GM18505 (cell line): ENCODE measurements at regions not wholly inside any gene's neighbourhood (a gene's known extent, or its start where the extent isn't known, plus 50 kb on each side); places are given as distances from the start of the nearest gene placed in this dataset.

Source experiments
- ATAC-seq: cut with Tn5 transposase; IDR thresholded peaks from one replicate; pipeline ENCODE4 v1.9.1; 2021; ENCODE audit not compliant: unreplicated experiment
- POLR2A ChIP-seq: IDR thresholded peaks from 4 replicates; pipeline ENCODE4 v1.6.1; 2011; ENCODE audit warnings: borderline replicate concordance; ENCODE audit not compliant: insufficient read depth, insufficient read length; ENCODE audit errors: extremely low read depth

DNA sequence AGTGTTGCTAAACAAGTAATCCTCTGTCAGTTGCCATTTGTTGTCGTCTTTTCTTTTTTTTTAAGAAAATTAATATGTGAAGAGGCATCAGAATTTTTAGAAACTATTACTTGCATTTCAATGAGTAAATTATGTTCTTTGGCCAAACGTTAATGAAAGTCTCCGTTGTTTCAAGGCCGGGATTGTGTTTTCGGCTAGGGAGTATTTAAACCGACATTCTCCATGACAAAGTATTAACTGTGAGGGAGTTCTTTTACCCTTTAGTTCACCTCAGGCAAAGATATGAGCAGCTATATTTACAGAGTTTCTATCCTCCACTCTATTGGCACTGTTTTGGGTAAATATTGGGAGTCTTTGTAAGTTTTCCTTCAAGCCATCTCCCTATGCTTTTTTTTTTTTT is 668.9 kb downstream of the METTL15 start:
- no peak for ATAC-seq
- TF ChIP-seq POLR2A = no peak

DNA sequence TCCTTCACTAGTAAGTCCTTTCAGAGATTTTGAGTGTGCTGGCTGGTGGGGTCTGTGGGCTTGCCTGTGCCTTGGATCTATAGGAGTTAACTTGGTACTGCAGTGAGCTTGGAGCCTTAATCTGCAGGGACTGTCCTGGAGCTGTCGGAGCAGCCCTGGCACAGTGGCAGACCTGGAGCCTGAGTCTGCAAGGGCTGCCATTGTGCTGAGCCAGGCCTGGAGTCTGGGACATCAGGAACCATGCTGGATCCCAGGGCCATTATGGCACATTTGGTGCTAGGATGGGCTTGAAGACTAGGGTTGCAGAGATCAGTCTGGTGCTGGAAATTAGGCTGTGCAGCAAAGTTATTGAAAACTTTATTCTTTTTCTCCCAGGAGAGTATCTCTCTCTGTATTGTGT is 665.4 kb downstream of the METTL15 start:
- no peak for TF ChIP-seq POLR2A
- no peak for ATAC-seq

- ATAC-seq = no peak
- no peak for TF ChIP-seq POLR2A
Measured at GRCh38 chr11:28770806-28771205, 662.6 kb downstream of the METTL15 start.

- ATAC-seq = no peak
- TF ChIP-seq POLR2A = no peak
Measured at GRCh38 chr11:28767574-28767973, 659.4 kb downstream of the METTL15 start.

DNA sequence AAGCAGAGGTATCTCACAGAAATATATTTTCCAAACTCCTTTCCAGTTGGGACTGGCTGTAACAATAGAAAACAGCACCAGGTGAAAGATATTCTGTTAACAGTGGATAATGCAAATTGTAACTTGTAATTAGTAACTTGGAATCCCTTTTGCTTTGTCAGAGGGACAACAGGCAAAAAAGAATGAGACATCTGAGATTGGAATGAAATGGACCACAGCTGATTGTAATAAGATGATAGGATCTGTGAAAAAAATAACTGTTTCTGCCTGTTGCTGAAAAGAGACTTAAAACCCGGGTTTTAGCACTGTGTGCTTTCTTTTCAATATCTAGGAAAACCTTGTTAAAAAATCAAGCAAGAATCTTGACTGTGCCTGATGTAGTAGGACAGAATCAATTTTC is 655.7 kb downstream of the METTL15 start:
- TF ChIP-seq POLR2A = no peak
- ATAC-seq = no peak

DNA sequence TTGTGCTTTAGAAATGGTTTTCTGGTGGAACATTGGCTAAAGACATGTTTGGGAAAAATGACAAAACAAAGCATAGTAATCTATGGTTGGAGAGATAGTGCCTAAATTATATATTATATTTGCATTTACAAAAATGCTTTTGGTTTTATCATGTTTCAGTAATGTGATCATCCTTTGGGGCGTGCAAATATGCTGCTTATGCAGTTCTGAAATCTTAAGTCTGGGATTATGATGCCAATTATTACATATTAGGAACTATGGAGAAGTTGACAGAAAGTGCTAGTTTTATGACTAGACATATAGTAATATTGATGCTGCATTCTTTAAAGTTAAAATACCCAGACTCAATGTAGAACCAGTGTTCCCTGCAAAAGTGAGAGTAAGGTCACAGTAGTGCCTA is 655.0 kb downstream of the METTL15 start:
- no peak for ATAC-seq
- no peak for TF ChIP-seq POLR2A

DNA sequence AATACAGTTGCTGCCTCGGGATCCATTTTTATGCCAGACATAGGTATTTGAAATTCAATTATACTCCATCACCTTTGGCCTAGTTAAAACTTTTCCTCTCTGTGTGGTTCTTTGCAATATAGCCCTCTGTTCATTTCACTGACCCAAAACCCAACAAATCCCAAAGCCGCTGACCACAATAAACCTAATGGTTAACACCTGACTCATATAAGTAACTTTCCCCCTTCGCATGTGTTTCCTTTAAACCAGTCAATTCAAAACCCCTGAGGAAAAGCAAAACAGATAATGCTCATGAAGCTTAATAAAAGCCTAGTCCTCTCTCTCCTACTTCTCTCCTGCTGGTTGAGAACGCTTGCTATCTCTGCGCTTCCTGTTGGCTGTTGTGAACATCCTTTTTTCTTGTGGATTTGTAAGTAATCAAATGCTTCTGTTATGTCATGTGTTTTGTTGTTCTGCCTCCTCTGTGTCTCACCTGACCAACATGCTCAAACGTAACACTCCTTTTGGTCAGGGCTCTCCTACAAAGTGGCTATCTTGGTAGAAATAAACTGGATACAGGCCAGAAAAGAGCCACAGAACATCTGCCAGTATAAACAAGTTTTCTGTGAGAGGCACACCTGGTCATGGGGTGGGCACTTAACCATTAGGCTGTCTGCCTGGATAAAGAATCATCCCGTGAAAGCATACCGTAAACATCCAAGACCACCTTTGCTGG is 652.6 kb downstream of the METTL15 start:
- no peak for ATAC-seq
- no peak for TF ChIP-seq POLR2A

- ATAC-seq = no peak
- no peak for TF ChIP-seq POLR2A
Measured at GRCh38 chr11:28759311-28759710, 651.1 kb downstream of the METTL15 start.

DNA sequence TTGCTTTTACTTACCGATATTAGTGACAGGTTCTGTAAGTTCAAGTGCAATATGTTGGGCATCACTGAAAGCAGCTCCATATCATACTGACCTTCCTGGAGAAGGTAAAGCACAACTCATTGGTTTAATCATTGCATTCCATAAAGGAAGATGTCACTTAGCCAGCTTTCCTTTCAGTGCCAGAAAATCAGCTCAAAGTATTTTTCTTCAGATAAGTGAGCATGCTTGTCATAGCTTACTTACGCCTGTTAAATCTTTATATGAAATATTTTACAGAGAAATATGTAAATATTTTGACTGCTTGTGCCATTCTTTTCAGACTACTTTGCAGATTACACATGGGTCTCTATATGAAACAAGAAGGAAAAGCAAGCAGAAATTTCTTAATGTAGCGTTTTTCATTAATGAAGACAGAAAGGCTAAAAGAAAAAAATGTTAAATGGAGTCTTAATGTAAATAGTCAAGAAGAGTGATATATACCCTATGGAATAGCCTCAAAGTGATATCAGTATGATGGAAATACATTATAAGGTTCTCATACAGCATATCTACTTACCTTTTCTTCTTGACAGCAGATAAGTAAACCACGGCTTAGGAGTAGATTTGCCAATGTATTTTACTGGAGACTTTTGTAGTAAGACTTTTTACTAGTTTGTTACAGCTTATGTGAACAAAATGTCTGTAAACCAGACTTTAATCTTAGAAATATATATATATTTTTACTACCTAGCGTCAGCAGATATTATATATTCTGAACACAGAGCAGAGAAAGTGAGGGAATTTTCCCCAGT is 649.7 kb downstream of the METTL15 start:
- ATAC-seq = no peak
- no peak for TF ChIP-seq POLR2A

GRCh38 chr11:28756977-28757376 is 648.8 kb downstream of the METTL15 start:
- no peak for ATAC-seq
- no peak for TF ChIP-seq POLR2A

DNA sequence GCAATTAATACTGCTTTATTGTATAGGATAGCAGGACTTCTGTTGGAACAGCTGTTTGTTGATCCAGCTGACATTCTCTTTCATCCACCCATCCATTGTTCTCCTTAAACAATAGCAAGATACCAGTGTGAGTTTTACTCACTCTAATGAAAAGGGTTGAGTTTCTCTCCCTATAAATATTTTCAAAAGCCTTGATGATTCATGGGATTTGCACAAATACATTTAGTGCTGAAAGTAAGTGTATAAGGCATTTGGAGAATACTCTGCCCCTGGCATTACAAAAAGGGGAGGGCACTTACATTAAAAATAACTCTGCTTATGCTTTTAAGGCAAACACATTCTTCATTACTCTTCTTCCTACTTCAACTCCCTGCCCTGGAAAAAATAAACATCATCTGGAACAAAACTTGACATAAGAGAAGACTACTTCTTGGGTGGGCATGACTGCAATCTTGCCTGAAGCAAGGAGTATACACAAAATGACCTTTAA is 634.9 kb downstream of the METTL15 start:
- no peak for ATAC-seq
- no peak for TF ChIP-seq POLR2A

DNA sequence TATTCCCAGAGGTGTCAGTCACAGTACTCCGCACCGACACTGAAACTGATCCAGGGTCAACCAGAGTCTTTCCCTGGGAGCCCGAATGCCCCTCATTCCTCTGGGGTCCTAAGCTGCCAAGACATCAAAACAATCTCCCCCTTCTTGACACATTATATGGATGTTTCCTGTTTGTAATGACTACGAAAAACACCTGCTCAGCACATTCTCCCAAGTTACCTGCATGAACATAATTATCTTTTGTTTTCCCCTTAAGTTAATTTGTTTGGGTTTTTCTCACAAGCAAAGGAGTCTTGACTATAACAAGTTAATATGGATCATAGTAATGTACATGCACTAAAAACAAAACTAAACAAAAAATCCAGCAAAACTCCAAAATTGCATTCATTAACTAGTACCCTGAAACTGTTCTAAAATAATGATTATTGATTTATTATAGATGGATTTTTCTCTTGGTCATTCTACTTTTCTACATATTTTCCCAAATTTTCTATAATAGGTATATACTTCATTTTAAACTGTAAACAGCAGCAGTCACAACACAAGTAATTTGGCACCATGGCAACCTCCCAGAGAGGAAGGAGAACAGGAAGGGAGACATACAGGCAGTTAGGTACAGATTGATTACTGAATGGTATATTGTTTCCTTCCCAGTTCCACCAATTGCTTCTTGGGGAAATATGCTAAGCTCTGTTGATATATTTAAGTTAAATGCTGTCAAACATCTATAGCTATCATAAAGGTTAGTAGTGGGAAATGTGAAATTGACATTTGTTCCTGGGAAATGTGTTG is 631.5 kb downstream of the METTL15 start:
- ATAC-seq = no peak
- no peak for TF ChIP-seq POLR2A

DNA sequence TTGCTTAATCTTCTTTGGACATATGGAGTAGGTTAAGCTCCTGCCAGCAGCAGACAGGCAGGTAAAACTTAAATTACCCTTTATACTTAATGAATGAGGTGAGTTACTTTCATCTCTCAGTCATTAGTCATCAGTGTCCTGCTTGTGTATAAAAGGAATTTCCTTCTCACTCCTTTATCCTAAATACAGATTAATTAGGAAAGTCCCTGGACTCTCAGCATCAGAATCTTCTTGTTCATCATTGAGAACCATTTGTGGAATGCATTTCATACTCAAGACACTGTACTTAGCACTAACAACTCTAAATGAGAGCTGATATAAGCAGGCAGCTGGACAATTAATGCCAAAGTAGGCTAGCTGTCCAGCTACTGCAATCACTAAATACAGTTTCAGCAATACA is 630.4 kb downstream of the METTL15 start:
- TF ChIP-seq POLR2A = no peak
- ATAC-seq = no peak

- no peak for TF ChIP-seq POLR2A
- ATAC-seq = no peak
Measured at GRCh38 chr11:28736256-28736655, 628.1 kb downstream of the METTL15 start.

- no peak for TF ChIP-seq POLR2A
- no peak for ATAC-seq
Measured at GRCh38 chr11:28735511-28735910, 627.3 kb downstream of the METTL15 start.
